ENCODE measurements at regions not wholly inside any gene's neighbourhood (a gene's known extent, or its start where the extent isn't known, plus 50 kb on each side); places are given as distances from the start of the nearest gene placed in this dataset.
A peak's percentile ranks its signal among the peaks of the same experiment; 100 is the strongest.

GRCh38 chr12:18953505-18953904 lies 176.0 kb upstream of the PLEKHA5 start:
- Histone ChIP-seq H4K91ac (replicated peaks; ENCODE audit: insufficient read length, low read length) (no peak overlapping the region), H2BK120ac (replicated peaks; ENCODE audit: low read depth, low read length) (no peak overlapping the region), H3K27ac (ENCODE audit: low read depth, low read length) (no peak overlapping the region), H2BK20ac (ENCODE audit: low read length) (no peak overlapping the region), H4K5ac (ENCODE audit: insufficient read length, low read depth, low read length) (no peak overlapping the region), H3K4ac (replicated peaks; ENCODE audit: insufficient read length, low read depth, low read length) (no peak overlapping the region), H3K56ac (replicated peaks; ENCODE audit: insufficient read length, low read depth, low read length) (no peak overlapping the region), H3K9ac (replicated peaks in 1 of 4; ENCODE audit: extremely low read depth in 1 of 4, low read depth in 3 of 4, low read length in 3 of 4) (no peak overlapping the region), H3K23me2 (ENCODE audit: low read depth, low read length) (no peaks in the 10 kb centered on the region), H3K14ac (ENCODE audit: insufficient read length) (no peak overlapping the region), H3K23ac (ENCODE audit: insufficient read length) (no peak overlapping the region), H3K4me2 (ENCODE audit: insufficient read depth in 1 of 2, low read depth in 2 of 2, low read length in 2 of 2) (no peak overlapping the region), H4K8ac (ENCODE audit: extremely low read depth, insufficient read depth, low read length) (no peak overlapping the region), H2BK5ac (ENCODE audit: low read depth, low read length) (no peak overlapping the region), H3K79me1 (ENCODE audit: low read depth, low read length) (no peaks in the 10 kb centered on the region), H3K18ac (ENCODE audit: extremely low read depth, low read length) (no peak overlapping the region), H2AK5ac (ENCODE audit: low read depth, low read length) (no peak overlapping the region), H2BK12ac (ENCODE audit: low read depth, low read length) (no peak overlapping the region), H2BK15ac (ENCODE audit: low read length) (no peak overlapping the region), H3K36me3 (ENCODE audit: control insufficient read depth in 2 of 4, insufficient read depth in 4 of 4, low read length in 3 of 4) (no peaks in the 10 kb centered on the region), H3K4me1 (replicated peaks in 1 of 4; ENCODE audit: control insufficient read depth in 3 of 4, insufficient read depth in 4 of 4, low read length in 3 of 4) (peaks cover 0 to 2% (median 0%) of the 10 kb centered on the region in 4 experiments; a peak in 1 of 7 replicates), H2AFZ (ENCODE audit: low read length) (0 out of 2 replicates have a peak overlapping the region, but pooled peaks have one; percentile 74), H3K27me3 (replicated peaks in 1 of 4; ENCODE audit: control insufficient read depth in 3 of 4, extremely low read depth in 1 of 4, insufficient read depth in 3 of 4, low read length in 3 of 4) (no peaks in the 10 kb centered on the region), H3K79me2 (ENCODE audit: control insufficient read depth in 1 of 2, insufficient read depth in 2 of 2, low read length in 2 of 2) (no peaks in the 10 kb centered on the region), H4K20me1 (replicated peaks in 1 of 2; ENCODE audit: control insufficient read depth in 1 of 2, insufficient read depth in 2 of 2, low read length in 2 of 2) (no peaks in the 10 kb centered on the region), H3K4me3 (ENCODE audit: extremely low read depth in 1 of 4, insufficient read depth in 2 of 4, low read depth in 3 of 4, low read length in 4 of 4) (no peak overlapping the region), H3K9me3 (ENCODE audit: insufficient read depth in 2 of 2, low read depth in 1 of 2, low read length in 1 of 2) (no peaks in the 10 kb centered on the region)
- DNase-seq (ENCODE audit: low read depth in 1 of 2, low spot score in 2 of 2), result no peak
- no peak for FAIRE-seq
- ChIA-PET CTCF (ENCODE audit: partially characterized antibody) (interaction anchor here (1.4 kb wide), 1 partner anchor 16 kb away, joined by 3 read pairs; no protein-coding TSS in a partner anchor), POLR2A (ENCODE audit: partially characterized antibody) (interaction anchor here (1.0 kb wide), 1 partner anchor 14 kb away, joined by 3 read pairs; no protein-coding TSS in a partner anchor)
- WGBS, 2 experiments (ENCODE audit: extremely low coverage in 1 of 2, insufficient coverage in 1 of 2, insufficient read length in 1 of 2, insufficient replicate concordance in 2 of 2, low coverage in 1 of 2, low lambda C conversion rate in 2 of 2, missing lambda C conversion rate in 1 of 2), result 79% methylated on average over 1 of the region's 1 CpG; no CpG with 5 or more reads in 1 of the 2 experiments
- TF ChIP-seq PHF8 (conservative IDR thresholded peaks at IDR 0.05; ENCODE audit: low read depth, low read length) (no peak), RAD21 (IDR thresholded peaks at IDR 0.05 in 1 of 2, conservative IDR thresholded peaks at IDR 0.05 in 1 of 2; ENCODE audit: low read depth in 2 of 2, low read length in 2 of 2) (no peak), EP300 (IDR thresholded peaks at IDR 0.05; ENCODE audit: borderline replicate concordance in 1 of 2, low read depth in 2 of 2, low read length in 2 of 2) (no peak)

All from H1 (cell line).